ENCODE measurements at regions not wholly inside any gene's neighbourhood (a gene's known extent, or its start where the extent isn't known, plus 50 kb on each side); places are given as distances from the start of the nearest gene placed in this dataset.
"Not testable (repeated sequence)": the region's sequence is repeated elsewhere in the genome, so short reads cannot be mapped to it uniquely, and the experiment has no call there.

DNA sequence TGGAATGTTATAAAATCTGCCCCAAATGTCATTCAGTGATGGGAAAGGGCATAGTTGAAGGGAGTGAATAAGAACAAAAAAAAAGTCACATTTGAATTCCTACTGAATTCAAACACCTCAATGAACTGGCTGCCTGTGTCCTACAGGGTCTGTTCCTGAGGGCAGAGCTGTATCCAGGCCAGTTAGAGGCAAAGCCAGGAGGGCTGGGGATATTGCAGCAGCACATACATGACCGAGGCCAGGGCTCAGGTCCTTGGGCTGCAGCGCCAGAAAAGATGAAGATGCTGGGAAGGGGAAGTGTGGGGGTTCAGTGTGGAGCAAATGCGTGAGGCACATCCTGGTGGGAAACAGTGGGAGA, 449.2 kb downstream of the SIPA1L2 start:
- intact Hi-C loops (cut with micrococcal nuclease): no loop called here

GRCh38 chr1:232179896-232180778, 449.8 kb downstream of the SIPA1L2 start:
- intact Hi-C loops (cut with micrococcal nuclease): no loop called here

GRCh38 chr1:232178191-232178590, 451.7 kb downstream of the SIPA1L2 start:
- intact Hi-C loops (cut with micrococcal nuclease): no loop called here

DNA sequence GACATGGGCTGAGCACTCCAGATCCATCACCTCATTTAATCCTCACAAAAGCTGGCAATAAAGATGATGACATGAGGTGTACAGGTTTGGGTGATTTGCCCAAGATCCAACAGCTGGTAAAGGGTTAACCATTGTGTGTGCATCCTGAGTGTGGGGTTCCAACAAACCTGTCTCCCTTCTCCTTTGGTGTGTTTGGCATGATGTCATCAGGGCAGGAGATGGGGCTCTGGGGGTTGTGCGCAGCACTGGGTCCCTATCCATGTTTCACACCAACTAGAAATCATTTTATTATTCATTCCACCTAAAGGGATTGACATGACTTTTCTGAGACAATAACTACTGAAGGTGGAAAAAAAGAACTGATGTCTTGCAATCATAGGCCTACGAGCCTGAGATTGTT, 452.5 kb downstream of the SIPA1L2 start:
- intact Hi-C loops (cut with micrococcal nuclease): no loop called here

GRCh38 chr1:232176222-232176621, 453.7 kb downstream of the SIPA1L2 start:
- intact Hi-C loops (cut with micrococcal nuclease): no loop called here

DNA sequence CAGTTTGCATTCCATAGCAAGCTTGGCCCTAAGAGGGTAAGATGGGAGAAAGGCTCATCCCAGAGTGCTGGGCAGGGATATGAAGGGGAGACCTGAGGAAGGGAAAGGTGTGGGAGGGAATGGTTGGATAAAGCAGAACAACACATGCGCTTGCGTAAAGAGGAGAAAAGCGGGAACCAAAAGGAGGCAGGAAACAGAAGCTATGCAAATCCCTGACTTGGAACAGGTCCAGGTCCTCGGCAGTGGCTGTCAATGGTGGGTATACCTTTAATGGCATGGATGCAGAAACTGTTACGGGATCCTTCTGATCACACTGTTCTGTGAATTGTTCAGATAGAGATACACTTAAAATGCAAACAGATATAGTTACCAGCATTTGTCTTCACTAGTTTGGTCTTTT, 455.6 kb downstream of the SIPA1L2 start:
- intact Hi-C loops (cut with micrococcal nuclease): no loop called here

GRCh38 chr1:232172563-232172962, 457.4 kb downstream of the SIPA1L2 start:
- intact Hi-C loops (cut with micrococcal nuclease): no loop called here

GRCh38 chr1:232170909-232171308, 459.0 kb downstream of the SIPA1L2 start:
- intact Hi-C loops (cut with micrococcal nuclease): no loop called here

GRCh38 chr1:232169436-232169835, 460.5 kb downstream of the SIPA1L2 start:
- intact Hi-C loops (cut with micrococcal nuclease): no loop called here

- intact Hi-C loops (cut with micrococcal nuclease): no loop called here
Observed at GRCh38 chr1:232168508-232168907, 461.4 kb downstream of the SIPA1L2 start.

GRCh38 chr1:232166942-232167341, 463.0 kb downstream of the SIPA1L2 start:
- intact Hi-C loops (cut with micrococcal nuclease): no loop called here

DNA sequence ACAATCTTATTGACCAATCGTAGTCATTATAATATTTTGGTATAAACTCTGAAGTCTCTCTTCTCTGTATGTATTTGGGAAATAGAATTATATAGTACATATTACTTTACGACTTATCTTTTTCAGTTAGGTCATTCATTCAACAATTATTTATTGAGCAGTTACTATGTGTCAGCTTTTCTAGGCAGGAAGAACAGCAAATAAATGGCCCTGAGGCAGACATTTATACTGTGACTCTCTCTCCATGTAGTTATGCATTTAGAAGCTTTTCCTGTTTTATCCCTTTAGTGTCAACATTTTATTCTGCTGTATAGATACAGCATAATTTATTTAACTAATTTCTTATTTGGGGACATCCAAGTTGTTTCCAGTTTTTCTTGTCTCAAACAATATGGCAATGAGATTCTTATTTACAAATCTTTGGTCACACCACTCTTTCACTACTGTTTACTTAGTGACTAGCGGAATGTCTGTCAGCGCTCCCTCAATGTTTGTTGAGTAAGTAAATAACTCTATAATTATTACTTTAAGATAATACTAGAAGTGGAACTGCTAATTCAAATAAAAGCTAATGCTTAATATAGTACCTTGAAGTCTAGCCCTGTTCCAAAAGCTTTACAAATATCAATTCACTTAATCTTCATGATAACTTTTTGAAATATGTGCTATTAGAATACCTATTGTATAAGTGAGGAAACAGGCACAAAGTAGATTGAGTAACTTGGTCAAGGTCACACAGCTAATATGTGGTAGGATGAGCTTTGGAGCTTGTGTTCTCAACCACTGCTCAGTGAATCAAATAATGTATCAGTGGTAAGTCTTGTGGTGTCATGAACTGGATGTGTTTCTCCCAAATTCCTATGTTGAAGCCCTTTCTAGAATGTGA, 465.6 kb downstream of the SIPA1L2 start:
- intact Hi-C loops (cut with micrococcal nuclease): no loop called here

GRCh38 chr1:232163533-232163932, 466.4 kb downstream of the SIPA1L2 start:
- intact Hi-C loops (cut with micrococcal nuclease): no loop called here

DNA sequence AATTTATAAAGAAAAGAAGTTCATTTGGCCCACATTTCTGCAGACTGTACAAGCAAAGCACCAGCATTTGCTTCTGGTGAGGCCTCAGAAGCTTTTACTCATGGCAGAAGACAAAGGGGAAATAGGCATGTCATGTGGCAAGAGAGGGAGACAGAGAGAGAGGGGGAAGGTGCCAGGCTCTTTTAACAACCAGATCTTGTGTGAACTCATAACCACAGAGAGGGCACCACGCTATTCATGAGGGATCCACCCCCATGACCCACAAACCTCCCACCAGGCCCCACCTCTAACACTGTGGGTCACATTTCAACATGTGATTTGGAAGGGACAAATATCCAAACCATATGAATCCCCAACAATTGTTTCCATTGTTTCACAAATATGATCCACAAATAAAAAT, 467.9 kb downstream of the SIPA1L2 start:
- intact Hi-C loops (cut with micrococcal nuclease): no loop called here

DNA sequence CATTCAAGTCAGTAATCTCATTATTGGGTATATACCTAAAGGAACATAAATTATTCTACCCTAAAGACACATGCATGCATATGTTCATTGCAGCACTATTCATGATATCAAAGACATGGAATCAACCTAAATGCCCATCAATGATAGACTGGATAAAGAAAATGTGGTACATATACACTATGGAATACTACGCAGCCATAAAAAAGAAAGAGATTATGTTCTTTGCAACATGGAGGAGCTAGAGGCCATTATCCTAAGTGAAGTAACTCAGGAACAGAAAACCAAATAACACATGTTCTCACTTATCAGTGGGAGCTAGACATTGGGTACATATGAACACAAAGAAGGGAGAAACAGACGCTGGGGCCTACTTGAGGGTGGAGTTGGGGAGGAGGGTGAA, 471.4 kb downstream of the SIPA1L2 start:
- intact Hi-C loops (cut with micrococcal nuclease): not testable (repeated sequence)

GRCh38 chr1:232156070-232156469, 473.9 kb downstream of the SIPA1L2 start:
- intact Hi-C loops (cut with micrococcal nuclease): not testable (repeated sequence)

DNA sequence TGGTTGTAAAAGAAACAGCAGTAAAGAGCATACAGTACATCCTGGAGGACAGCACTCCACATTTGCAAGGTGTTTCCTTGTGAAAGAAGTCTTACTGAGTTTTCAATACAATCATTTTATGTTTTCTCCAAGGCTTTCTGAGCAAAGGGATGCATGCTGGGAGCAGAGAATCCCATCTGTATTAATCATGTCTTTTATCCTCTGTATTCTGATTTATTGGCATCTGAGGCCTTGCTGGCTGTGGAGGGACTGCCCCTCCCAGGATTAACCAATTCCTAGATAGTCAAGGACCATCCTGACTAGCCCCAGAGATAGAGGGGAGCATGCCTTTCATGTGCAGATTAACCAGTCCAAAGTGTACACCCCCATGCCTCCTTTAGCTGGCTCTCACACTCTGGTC, 476.3 kb downstream of the SIPA1L2 start:
- intact Hi-C loops (cut with micrococcal nuclease): no loop called here

DNA sequence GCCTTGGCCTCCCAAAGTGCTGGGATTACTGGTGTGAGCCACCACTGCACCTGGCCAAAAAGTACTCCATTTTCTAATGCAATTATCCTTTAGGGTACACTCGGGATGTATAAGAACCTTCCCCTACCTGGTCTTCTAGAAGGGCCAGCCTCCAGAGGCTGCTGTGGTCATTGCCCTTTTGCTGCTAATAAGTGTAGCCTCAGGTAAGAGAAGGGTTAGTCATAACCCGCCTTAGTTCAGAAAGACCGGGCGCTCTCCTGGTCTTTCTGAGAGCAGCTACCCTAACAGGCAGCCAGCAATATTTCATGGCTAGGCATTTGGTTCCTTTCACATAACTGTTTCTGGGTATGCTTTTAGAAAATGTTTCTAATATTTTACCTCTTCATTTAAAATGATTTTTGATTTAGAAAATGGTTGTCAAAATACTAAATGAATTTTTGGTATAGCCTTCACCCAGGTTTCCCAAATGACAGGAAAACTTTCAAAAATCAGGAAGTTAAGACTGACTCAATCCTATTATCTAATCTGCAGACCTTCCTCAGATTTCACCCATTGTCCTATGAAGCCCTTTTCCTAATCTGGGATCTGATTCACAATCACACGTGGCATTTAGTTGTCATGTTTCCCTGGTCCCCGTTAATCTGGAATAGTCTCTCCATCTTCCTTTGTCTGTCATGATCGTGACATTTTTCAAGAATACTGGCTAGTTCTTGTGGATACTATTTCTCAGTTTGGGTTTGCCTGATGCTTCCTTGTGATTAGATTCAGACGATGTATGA, 479.0 kb downstream of the SIPA1L2 start:
- intact Hi-C loops (cut with micrococcal nuclease): no loop called here

- intact Hi-C loops (cut with micrococcal nuclease): no loop called here
Observed at GRCh38 chr1:232149287-232150201, 480.4 kb downstream of the SIPA1L2 start.

DNA sequence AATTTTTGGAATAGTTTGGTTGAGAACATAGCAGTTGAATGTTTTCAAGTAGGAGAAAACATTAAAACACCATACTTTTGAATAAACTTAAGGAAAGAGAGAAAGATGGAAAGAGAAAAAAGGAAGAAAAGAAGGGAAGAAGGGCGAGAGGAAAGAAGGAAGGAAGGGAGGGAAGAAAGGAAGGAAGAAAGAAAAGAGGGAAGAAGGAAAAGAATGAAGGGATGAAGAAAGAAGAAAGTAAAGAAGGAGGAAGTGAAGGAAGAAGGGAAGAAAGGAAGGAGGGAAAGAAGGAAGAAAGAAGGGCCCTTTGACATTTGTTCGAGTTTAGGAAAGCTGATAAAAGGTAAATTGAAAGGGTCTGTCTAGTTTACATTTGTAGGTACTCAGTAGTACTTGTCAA, 482.7 kb downstream of the SIPA1L2 start:
- intact Hi-C loops (cut with micrococcal nuclease): no loop called here

- intact Hi-C loops (cut with micrococcal nuclease): no loop called here
Observed at GRCh38 chr1:232146514-232146913, 483.4 kb downstream of the SIPA1L2 start.
